GM23338 (cell line): ENCODE measurements at regions not wholly inside any gene's neighbourhood (a gene's known extent, or its start where the extent isn't known, plus 50 kb on each side); places are given as distances from the start of the nearest gene placed in this dataset.

ENCODE experiments used
- ATAC-seq: fragments of 200-7000 bp; cut with Tn5 transposase; 3 replicates; pipeline ENCODE4 v1.9.1; 2020
- DNase-seq: peaks from one replicate; pipeline ENCODE4 v3.0.0-alpha.2; 2015; ENCODE audit warnings: low spot score
- H2AFZ ChIP-seq: fragments of 200-600 bp; sonication (generic); 2 replicates; pipeline ENCODE4 v1.8.0; 2016; ENCODE audit warnings: antibody characterized with exemption, mild to moderate bottlenecking, moderate library complexity
- H3F3A ChIP-seq: fragments of 200-600 bp; sonication (generic); replicated peaks from 2 replicates; pipeline ENCODE4 v1.8.0; 2017; ENCODE audit warnings: antibody characterized with exemption, mixed run types, low read depth
- H3K27ac ChIP-seq: fragments of 200-600 bp; sonication (generic); 2 replicates; pipeline ENCODE4 v1.6.1; 2016; ENCODE audit warnings: low read depth
- H3K27me3 ChIP-seq: fragments of 200-600 bp; sonication (generic); 2 replicates; pipeline ENCODE4 v1.8.0; 2016; ENCODE audit warnings: mild to moderate bottlenecking, mixed run types, moderate library complexity; ENCODE audit not compliant: insufficient read depth
- H3K36me3 ChIP-seq: fragments of 200-600 bp; sonication (generic); 2 replicates; pipeline ENCODE4 v1.8.0; 2016; ENCODE audit warnings: mild to moderate bottlenecking; ENCODE audit not compliant: insufficient read depth
- H3K4me1 ChIP-seq: fragments of 200-600 bp; sonication (generic); 2 replicates; pipeline ENCODE4 v1.8.0; 2016; ENCODE audit warnings: mild to moderate bottlenecking, moderate library complexity; ENCODE audit not compliant: insufficient read depth
- H3K4me2 ChIP-seq: fragments of 200-600 bp; sonication (generic); 2 replicates; pipeline ENCODE4 v1.7.1; 2017; ENCODE audit warnings: mixed run types
- H3K4me3 ChIP-seq: fragments of 200-600 bp; sonication (generic); 2 replicates; pipeline ENCODE4 v1.6.1; 2016; ENCODE audit warnings: mixed run types
- H3K79me2 ChIP-seq: fragments of 200-600 bp; sonication (generic); replicated peaks from 2 replicates; pipeline ENCODE4 v1.8.0; 2017; ENCODE audit warnings: mild to moderate bottlenecking; ENCODE audit not compliant: insufficient read depth
- H3K9me2 ChIP-seq: fragments of 200-600 bp; sonication (generic); 2 replicates; pipeline ENCODE4 v1.8.0; 2017; ENCODE audit not compliant: insufficient read depth
- H4K20me1 ChIP-seq: fragments of 200-600 bp; sonication (generic); replicated peaks from 2 replicates; pipeline ENCODE4 v1.8.0; 2017; ENCODE audit warnings: mild to moderate bottlenecking; ENCODE audit not compliant: insufficient read depth
- H3K27ac Mint-ChIP-seq: 2 replicates; pipeline ENCODE4 v1.8.0; 2020; ENCODE audit warnings: inconsistent platforms, mild to moderate bottlenecking, moderate library complexity, mixed read lengths
- H3K27me3 Mint-ChIP-seq: 3 replicates; pipeline ENCODE4 v1.8.0; 2022; ENCODE audit warnings: low read depth, mild to moderate bottlenecking, moderate library complexity, mixed read lengths, inconsistent platforms; ENCODE audit not compliant: insufficient read depth, poor library complexity
- H3K36me3 Mint-ChIP-seq: 3 replicates; pipeline ENCODE4 v1.8.0; 2021; ENCODE audit warnings: low read depth, mild to moderate bottlenecking, inconsistent platforms, moderate library complexity, mixed read lengths
- H3K4me1 Mint-ChIP-seq: 3 replicates; pipeline ENCODE4 v1.8.0; 2020; ENCODE audit warnings: mild to moderate bottlenecking, inconsistent platforms, mixed read lengths
- H3K4me3 Mint-ChIP-seq: 3 replicates; pipeline ENCODE4 v1.8.0; 2021; ENCODE audit warnings: moderate library complexity, mild to moderate bottlenecking, inconsistent platforms, mixed read lengths
- H3K9me3 Mint-ChIP-seq: 3 replicates; pipeline ENCODE4 v1.8.0; 2020; ENCODE audit warnings: moderate library complexity, mild to moderate bottlenecking, inconsistent platforms, mixed read lengths
- CREB1 ChIP-seq: fragments of 250-450 bp; sonication (Bioruptor Pico); IDR thresholded peaks from 2 replicates; pipeline ENCODE4 v1.5.0; 2020; ENCODE audit warnings: low read depth, mild to moderate bottlenecking, moderate library complexity
- CTCF ChIP-seq, 2 experiments: fragments of 200-600 bp in 1 of 2; sonication (generic) in 1 of 2; conservative IDR thresholded peaks; 2 replicates each; pipeline versions ENCODE4 v1.5.1 to v1.6.1; 2016 to 2017; ENCODE audit warnings: antibody characterized with exemption in 2 of 2, low read depth in 2 of 2, mild to moderate bottlenecking in 2 of 2, moderate library complexity in 1 of 2
- ETS1 ChIP-seq: IDR thresholded peaks from 2 replicates; pipeline ENCODE4 v1.6.1; 2016; ENCODE audit warnings: antibody characterized with exemption
- EZH2phosphoT487 ChIP-seq: fragments of 200-600 bp; sonication (generic); IDR thresholded peaks from one replicate; pipeline ENCODE4 v1.8.1; 2018; ENCODE audit warnings: antibody characterized with exemption; ENCODE audit not compliant: unreplicated experiment
- ZNF114 ChIP-seq: fragments of 250-450 bp; sonication (Bioruptor Pico); IDR thresholded peaks from 2 replicates; pipeline ENCODE4 v1.5.0; 2020; ENCODE audit warnings: mild to moderate bottlenecking, moderate library complexity
- ZNF462 ChIP-seq: fragments of 250-450 bp; sonication (Bioruptor Pico); IDR thresholded peaks from 2 replicates; pipeline ENCODE4 v1.5.0; 2020; ENCODE audit warnings: mild to moderate bottlenecking, moderate library complexity

GRCh38 chr4:184932343-184932742 lies 85.9 kb upstream of the HELT start:
- Histone ChIP-seq H3K27ac (no peak overlapping the region), H3K9me2 (peaks cover 6% of the 10 kb centered on the region; the same call in 1 of the 2 replicates), H3K4me2 (no peak overlapping the region), H3K4me1 (peaks cover 3% of the 10 kb centered on the region; the same call in 1 of the 2 replicates), H3K36me3 (no peaks in the 10 kb centered on the region), H4K20me1 (no peaks in the 10 kb centered on the region), H3K4me3 (no peak overlapping the region), H2AFZ (peak overlapping the region; percentile 81), H3K79me2 (no peaks in the 10 kb centered on the region), H3F3A (no peaks in the 10 kb centered on the region), H3K27me3 (no peaks in the 10 kb centered on the region)
- peaks cover 4% of the 10 kb centered on the region; the same call in 2 of the 3 replicates for H3K4me1 Mint-ChIP-seq
- H3K9me3 Mint-ChIP-seq, result peaks cover 12% of the 10 kb centered on the region
- TF ChIP-seq EZH2phosphoT487 (no peak), CTCF (conservative IDR thresholded peaks at IDR 0.05; ENCODE audit: low read depth in 2 of 2) (no peak), CREB1 (no peak), ZNF114 (no peak), ETS1 (no peak), ZNF462 (CRISPR knock-in tag) (no peak)
- no peak overlapping the region for H3K4me3 Mint-ChIP-seq
- H3K36me3 Mint-ChIP-seq, result peaks cover 8% of the 10 kb centered on the region; the same call in 2 of the 3 replicates
- no peak overlapping the region for H3K27ac Mint-ChIP-seq
- ATAC-seq (peak; percentile 45), DNase-seq (no peak)
- H3K27me3 Mint-ChIP-seq, result peaks cover 5% of the 10 kb centered on the region
